Calu3 (cell line): ENCODE measurements at regions not wholly inside any gene's neighbourhood (a gene's known extent, or its start where the extent isn't known, plus 50 kb on each side); places are given as distances from the start of the nearest gene placed in this dataset.

ENCODE experiments used
- BruUV-seq: library from RNA; stranded (reverse); fragments of 400-500 nt; replicated peaks from 2 replicates; lab custom pipeline; 2021; lab: Mats Ljungman, UMichigan
- CTCF ChIA-PET: fragments of 300-600 bp; sonication (Branson Sonifier 250); formaldehyde crosslinking; loops from one replicate; lab custom pipeline; 2022; ENCODE audit warnings: antibody characterized with exemption; lab: Charles Lee
- DNase-seq: peaks from one replicate; pipeline ENCODE4 v3.0.0; 2022
- H3K27ac Mint-ChIP-seq: one replicate; pipeline ENCODE4 v1.8.0; 2022; ENCODE audit warnings: mixed read lengths; ENCODE audit not compliant: unreplicated experiment
- H3K27me3 Mint-ChIP-seq: one replicate; pipeline ENCODE4 v1.8.0; 2022; ENCODE audit warnings: mixed read lengths; ENCODE audit not compliant: unreplicated experiment
- H3K36me3 Mint-ChIP-seq: one replicate; pipeline ENCODE4 v1.8.0; 2022; ENCODE audit warnings: mild to moderate bottlenecking, moderate library complexity, mixed read lengths; ENCODE audit not compliant: insufficient read depth, unreplicated experiment
- H3K4me1 Mint-ChIP-seq: one replicate; pipeline ENCODE4 v1.8.0; 2022; ENCODE audit warnings: mild to moderate bottlenecking, low read depth, mixed read lengths; ENCODE audit not compliant: unreplicated experiment
- H3K4me3 Mint-ChIP-seq: one replicate; pipeline ENCODE4 v1.8.0; 2022; ENCODE audit warnings: mild to moderate bottlenecking, low read depth, moderate library complexity, mixed read lengths; ENCODE audit not compliant: unreplicated experiment
- H3K9me3 Mint-ChIP-seq: one replicate; pipeline ENCODE4 v1.8.0; 2022; ENCODE audit warnings: low read depth, mixed read lengths; ENCODE audit not compliant: unreplicated experiment
- intact Hi-C: fragments of 100-400 bp; cut with micrococcal nuclease; formaldehyde crosslinking; loops from one replicate; pipeline ENCODE4 v1.10.0; 2022; ENCODE audit not compliant: unreplicated experiment
- TF ChIP-seq, protein P1 (sequence below): fragments of 200-600 bp; IDR thresholded peaks from one replicate; pipeline ENCODE4 v1.8.0; 2022; ENCODE audit warnings: antibody characterized with exemption; ENCODE audit not compliant: unreplicated experiment

DNA sequence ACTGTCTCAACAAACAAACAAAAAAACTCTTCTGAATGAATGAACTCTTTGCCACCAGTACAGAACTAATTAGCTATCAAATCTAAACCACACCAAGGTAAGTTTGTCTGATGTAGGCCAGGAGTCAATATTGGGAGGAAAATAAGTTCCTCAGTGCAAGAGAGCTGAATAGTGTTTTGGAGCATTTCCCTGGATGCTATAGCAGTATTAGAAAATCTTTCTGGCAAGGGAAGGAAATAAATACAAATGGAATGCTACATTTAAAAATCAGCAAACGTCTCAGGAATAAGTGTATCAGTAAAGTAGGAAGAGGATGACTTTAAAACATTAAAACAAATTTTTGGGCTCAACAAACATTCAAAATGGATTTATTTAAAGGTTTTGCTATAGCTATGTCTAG is 81.3 kb upstream of the TMTC4 start:
- no peak for DNase-seq
- intact Hi-C loops, result no loop called here
- Mint-ChIP-seq H3K36me3 (no peaks in the 10 kb centered on the region), H3K4me1 (no peaks in the 10 kb centered on the region), H3K9me3 (no peaks in the 10 kb centered on the region), H3K27ac (no peak overlapping the region), H3K4me3 (no peak overlapping the region), H3K27me3 (no peaks in the 10 kb centered on the region)
- TF ChIP-seq, protein P1, sequence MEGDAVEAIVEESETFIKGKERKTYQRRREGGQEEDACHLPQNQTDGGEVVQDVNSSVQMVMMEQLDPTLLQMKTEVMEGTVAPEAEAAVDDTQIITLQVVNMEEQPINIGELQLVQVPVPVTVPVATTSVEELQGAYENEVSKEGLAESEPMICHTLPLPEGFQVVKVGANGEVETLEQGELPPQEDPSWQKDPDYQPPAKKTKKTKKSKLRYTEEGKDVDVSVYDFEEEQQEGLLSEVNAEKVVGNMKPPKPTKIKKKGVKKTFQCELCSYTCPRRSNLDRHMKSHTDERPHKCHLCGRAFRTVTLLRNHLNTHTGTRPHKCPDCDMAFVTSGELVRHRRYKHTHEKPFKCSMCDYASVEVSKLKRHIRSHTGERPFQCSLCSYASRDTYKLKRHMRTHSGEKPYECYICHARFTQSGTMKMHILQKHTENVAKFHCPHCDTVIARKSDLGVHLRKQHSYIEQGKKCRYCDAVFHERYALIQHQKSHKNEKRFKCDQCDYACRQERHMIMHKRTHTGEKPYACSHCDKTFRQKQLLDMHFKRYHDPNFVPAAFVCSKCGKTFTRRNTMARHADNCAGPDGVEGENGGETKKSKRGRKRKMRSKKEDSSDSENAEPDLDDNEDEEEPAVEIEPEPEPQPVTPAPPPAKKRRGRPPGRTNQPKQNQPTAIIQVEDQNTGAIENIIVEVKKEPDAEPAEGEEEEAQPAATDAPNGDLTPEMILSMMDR, result no peak
- BruUV-seq, result no TSS peak
- CTCF ChIA-PET, result no interaction called here

DNA sequence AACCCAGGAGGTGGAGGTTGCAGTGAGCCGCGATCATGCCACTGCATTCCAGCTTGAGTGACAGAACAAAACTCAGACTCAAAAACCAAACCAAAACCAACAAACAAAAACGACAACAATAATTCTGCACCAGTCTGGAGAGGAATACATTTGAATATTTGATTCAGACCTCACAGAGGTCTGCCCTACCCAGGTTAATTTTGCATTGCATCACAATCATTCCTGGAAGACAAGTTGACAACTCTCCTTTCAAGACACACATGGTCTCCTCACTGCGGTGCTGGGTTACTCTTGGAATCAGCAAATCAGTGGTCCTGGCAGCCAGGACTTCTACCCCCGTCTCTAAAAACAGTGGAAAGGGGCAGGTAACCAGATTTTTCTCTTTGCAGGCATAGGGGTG is 79.9 kb upstream of the TMTC4 start:
- Mint-ChIP-seq H3K36me3 (no peaks in the 10 kb centered on the region), H3K27me3 (no peaks in the 10 kb centered on the region), H3K27ac (no peak overlapping the region), H3K9me3 (no peaks in the 10 kb centered on the region), H3K4me1 (no peaks in the 10 kb centered on the region), H3K4me3 (no peak overlapping the region)
- no TSS peak for BruUV-seq
- TF ChIP-seq, protein P1, result no peak
- CTCF ChIA-PET, result no interaction called here
- DNase-seq, result no peak
- intact Hi-C loops, result no loop called here

DNA sequence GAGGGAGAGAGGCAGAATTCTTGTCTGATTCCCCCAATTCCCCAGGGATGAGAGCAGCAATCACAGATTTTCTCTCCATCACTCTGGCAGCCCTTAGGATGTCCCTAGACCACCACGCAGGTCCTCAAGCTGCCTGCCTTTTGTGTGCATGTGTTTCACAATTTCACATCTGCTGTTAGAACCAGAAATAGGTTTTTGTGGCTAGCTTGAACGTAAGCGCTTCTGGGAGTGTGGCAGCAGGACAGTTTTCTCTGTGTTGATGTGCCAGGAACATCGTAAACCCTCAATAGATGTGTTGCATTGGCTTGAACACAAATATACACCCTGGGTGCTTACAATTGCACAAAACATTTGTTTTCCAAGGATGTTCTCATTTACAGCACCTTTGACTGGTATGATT is 78.8 kb upstream of the TMTC4 start:
- no peak overlapping the region for H3K4me3 Mint-ChIP-seq
- intact Hi-C loops, result no loop called here
- no peaks in the 10 kb centered on the region for H3K36me3 Mint-ChIP-seq
- no peaks in the 10 kb centered on the region for H3K4me1 Mint-ChIP-seq
- CTCF ChIA-PET, result no interaction called here
- no peak overlapping the region for H3K27ac Mint-ChIP-seq
- TF ChIP-seq, protein P1, result no peak
- no peaks in the 10 kb centered on the region for H3K9me3 Mint-ChIP-seq
- DNase-seq, result no peak
- BruUV-seq, result no TSS peak
- H3K27me3 Mint-ChIP-seq, result no peaks in the 10 kb centered on the region

DNA sequence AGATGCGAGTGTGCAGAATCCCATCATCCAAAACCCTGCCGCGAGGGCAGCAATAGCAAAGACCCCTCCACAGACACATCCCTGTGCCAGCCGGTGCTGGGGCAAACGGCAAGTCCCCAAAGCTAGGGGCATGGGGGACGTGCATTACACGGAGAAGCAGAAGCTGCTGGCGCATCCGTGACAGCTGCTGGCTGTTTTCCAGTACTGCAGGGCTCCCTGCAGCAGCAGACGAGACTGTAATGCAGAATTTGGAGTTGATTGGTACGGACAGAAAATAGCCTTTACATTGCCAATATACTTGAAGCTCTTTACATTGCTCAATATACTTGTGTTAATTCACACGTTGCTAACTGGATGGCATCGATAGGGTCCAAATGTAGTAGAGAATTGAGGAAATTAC is 77.2 kb upstream of the TMTC4 start:
- Mint-ChIP-seq H3K27ac (no peak overlapping the region), H3K4me1 (no peaks in the 10 kb centered on the region), H3K27me3 (peaks cover under 1% of the 10 kb centered on the region), H3K36me3 (no peaks in the 10 kb centered on the region), H3K4me3 (no peak overlapping the region), H3K9me3 (no peaks in the 10 kb centered on the region)
- CTCF ChIA-PET, result interaction anchor here (0.6 kb wide), 1 partner anchor 16 kb away, joined by 3 read pairs; no protein-coding TSS in a partner anchor
- intact Hi-C loops, result no loop called here
- TF ChIP-seq, protein P1, result no peak
- no TSS peak for BruUV-seq
- DNase-seq, result no peak
